GM18858 (cell line): ENCODE measurements at regions not wholly inside any gene's neighbourhood (a gene's known extent, or its start where the extent isn't known, plus 50 kb on each side); places are given as distances from the start of the nearest gene placed in this dataset.
"Not testable (repeated sequence)": the region's sequence is repeated elsewhere in the genome, so short reads cannot be mapped to it uniquely, and the experiment has no call there.

Source experiments
- ATAC-seq: cut with Tn5 transposase; IDR thresholded peaks from one replicate; pipeline ENCODE4 v1.9.1; 2021; ENCODE audit not compliant: unreplicated experiment

DNA sequence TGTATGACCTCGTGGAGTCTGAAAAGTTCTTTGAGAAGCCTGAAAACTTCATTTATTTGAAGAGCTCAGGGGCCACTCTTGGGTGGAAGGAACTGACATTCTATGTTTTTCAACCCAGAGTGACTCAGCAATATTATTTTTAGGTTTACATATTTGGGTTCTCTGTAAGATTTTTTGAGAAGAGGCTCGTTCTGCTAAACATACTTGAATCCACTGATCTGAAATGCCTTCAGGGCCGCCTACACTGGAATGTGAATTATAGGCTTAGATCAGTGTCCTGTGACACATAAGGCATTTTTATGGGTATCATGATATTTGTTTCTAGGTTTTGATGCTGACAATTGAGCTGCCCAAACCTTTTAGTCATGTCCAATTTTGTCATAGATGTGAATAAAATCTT lies 86.2 kb downstream of the PSAT1 start:
- no peak for ATAC-seq

DNA sequence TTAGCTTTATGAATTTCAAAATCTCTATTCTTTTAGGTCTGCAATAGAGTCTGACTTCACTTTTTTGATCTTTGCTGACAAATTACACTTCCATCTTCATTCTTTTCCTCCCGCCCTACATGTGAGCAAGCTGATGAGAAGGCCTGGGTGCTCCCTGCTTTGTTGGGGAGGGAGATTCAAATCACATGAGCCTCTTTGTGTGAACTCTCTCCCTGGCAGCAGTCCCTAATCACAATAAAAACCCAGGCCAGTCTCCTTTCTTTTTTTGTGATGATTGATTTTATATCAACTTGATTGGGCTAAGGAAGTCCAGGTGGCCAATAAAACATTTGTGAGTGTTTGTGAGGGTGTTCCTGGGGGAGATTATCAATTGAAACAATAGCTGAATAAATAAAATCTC lies 89.4 kb downstream of the PSAT1 start:
- ATAC-seq: no peak

DNA sequence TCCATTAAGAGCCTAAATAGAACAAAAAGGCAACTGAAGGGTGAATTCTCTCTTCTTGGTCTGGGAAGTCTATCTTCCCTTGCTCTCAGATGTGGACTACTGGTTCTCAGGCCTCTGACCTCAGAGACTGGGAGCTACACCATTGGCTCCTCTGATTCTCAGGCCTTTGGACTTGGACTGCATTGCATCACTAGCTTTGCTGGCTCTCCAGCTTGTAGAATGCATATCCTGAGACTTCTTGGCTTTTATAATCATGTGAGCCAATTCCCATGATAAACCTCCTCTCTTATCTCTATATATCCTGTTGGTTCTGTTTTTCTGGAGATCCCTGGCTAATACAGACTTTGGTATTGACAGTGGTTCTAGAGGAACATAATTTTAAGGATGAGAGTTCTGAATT lies 89.8 kb downstream of the PSAT1 start:
- ATAC-seq: no peak

DNA sequence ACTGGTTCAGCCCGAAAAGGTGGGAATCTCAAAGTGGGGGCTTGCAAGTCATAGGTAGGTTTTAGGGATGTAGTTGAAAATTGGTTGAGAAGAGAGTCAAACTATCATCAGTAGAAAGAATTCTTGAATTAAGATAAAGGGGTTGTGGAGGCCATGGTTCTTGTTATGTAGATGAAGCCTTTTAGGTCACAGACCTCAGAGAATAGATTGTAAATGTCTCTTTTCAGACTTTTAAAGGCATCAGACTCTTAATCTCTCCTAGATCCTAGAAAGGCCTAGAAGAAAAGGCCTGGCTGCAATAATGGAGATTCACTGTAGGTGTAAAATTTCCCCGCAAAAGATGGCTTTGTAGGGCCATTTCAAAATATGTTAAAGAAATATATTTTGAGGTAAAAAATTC lies 96.4 kb downstream of the PSAT1 start:
- ATAC-seq: no peak

DNA sequence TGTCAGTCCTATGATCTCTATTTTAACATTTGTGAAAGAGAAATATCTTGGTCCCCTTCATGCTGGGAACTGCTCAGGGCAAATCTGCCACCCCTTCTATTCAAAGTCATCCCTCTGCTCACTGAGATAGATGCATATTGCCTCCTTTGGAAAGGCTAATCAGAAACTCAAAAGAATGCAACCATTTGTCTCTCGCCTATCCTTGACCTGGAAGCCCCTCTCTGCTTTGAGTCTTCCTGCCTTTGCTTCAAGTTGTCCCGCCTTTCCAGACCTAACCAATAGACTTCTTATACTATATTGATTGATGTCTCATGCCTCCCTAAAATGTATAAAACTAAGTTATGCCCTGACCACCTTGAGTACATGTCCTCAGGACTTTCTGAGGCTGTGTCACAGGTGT lies 97.0 kb downstream of the PSAT1 start:
- ATAC-seq: no peak

DNA sequence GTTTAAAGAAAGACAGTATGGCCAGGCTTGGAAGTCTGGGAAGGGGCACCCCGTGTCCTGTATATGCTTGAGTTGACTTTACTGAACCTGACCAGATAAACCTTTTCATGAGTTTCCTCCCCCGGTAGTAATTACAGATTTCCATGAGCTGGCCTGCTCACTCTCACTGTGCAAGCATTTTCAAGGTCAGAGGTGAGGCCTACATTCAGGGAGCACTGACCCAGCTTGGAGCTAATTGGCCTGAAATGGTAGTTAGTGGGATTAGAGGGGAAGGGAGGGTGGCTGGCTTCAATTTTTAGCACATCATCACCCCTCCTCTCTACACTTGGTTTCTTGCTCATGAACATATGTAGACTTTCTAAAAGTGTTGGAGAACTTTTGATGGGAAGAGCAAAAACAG lies 99.2 kb downstream of the PSAT1 start:
- no peak for ATAC-seq

DNA sequence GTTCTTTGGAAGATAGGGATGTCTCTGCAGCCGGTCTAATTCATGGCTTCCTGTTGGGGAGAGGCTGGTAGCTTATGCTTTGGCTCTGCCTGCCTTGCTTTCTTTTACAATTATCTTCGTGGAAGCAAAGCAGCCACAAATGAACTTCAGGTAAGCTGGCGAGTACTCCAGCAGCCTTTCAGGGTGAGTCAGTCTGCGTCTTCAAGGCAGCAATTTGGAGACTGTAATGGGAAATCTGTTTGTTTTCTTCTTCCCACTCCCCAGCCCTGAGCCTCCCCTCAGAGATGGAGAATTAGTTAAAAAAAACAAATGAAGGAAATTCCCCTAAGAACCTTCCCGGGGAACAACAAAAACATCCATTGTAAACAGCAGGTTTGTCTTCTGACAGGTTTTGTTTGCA lies 100.1 kb downstream of the PSAT1 start:
- no peak for ATAC-seq

DNA sequence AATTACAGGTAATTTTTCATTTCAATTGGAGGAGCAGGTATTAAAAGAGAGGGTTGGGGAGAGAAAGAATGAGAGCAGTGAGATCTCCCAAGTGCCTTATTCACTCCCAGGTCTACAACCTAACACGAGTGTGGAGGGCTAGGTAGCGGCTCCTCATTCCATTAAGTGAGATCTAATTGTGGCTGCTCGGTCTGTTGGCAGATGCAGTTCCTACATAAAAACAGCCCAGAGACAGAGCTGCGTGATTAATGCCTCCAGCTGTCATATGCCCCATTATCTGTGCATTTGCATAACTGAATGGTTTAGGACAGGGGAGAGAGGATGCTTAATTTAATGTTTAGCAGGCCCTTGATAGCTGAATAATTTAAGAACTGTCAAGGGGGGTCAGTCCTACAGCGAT lies 100.5 kb downstream of the PSAT1 start:
- no peak for ATAC-seq

DNA sequence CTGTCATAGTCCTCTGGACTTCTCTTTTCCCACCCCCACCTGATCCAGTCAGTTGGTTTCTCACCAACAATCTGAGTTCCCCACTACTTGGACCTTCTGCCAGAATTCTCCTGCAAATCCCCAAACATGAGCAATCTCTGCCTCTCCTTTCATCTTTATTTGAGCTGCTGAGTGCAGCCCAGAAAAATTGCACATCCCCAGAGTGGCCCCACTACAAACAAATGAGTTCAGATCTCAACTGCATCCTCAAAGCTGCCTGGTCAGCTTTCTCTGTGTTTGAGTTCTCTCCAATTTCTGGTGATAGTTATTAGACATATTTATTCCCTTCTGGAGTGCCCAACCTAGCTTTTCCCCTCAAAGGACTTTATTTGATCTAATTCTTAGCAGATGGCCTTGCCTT lies 102.2 kb downstream of the PSAT1 start:
- ATAC-seq: no peak

DNA sequence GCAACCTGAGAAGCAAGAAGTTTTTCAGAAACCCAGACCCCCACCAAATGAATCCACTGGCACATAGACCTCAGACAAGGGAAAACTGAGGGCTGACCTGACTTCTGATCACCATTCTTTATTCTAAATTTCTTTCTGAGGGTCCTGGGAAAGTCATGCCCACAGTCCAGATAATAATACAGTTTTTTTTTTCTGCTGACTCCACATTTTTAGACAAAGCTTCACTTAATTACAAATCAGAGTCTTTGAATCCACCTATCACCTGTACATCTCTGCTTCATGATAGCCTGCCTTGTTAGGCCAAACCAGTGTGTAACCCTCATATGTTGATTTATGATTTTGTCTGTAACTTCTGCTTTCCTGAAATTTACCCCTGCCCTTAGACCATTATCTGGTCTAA lies 103.6 kb downstream of the PSAT1 start:
- ATAC-seq: no peak

DNA sequence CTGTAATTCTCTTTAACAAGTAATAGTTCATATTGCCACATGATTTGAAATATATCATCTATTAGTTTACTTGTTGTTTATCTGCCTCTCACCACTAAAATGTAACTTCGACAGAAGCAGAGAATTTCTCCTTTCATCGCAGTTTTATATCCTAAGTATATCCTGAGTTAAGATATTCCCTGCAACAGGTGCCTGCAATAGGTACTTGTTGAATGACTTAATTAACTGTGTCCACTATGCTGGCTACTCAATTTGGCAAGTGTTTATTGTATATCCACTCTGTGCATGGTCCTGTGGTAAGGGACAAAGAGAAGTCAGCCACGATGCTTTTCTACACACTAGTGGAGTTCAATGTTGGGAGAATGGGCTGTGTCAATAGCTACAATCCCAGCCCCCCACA lies 108.5 kb downstream of the PSAT1 start:
- ATAC-seq: no peak

DNA sequence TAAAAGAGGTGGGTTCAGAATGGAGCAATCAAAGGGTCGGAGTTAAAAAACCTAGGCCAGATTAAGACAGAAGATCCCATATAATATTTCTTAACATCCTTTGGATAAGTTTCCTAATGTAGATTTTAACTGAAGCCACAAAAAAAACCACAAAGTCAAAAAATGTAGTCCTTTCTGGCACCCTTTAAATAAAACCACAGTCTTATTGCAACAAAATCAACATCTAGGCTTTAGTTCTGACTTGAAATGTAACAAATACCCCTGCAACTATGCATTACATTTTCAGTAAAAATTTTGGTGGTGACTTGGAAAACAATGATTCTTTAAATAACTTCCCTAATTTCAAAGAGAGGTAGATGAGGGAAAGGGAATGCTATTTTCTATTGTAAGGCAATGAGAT lies 109.2 kb downstream of the PSAT1 start:
- ATAC-seq: no peak

DNA sequence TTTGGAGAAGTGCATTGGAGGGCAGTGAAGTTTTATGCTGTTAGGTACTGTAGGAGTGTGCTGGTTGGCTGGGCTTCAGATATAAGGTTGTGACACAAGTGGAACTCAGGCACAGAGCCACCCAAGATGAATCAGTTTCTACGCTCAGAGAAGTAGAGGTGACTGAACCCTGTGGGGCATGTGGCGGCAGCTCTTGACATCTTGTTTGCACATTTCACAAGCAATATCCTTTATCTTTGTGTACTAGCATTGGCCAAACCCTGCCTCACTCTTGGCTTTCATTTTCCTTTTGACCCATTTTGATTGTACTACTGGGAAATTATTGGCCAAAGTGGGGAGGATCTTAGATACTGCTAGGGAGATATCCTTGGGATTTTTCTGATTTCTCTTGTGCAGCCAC lies 110.0 kb downstream of the PSAT1 start:
- ATAC-seq: no peak

DNA sequence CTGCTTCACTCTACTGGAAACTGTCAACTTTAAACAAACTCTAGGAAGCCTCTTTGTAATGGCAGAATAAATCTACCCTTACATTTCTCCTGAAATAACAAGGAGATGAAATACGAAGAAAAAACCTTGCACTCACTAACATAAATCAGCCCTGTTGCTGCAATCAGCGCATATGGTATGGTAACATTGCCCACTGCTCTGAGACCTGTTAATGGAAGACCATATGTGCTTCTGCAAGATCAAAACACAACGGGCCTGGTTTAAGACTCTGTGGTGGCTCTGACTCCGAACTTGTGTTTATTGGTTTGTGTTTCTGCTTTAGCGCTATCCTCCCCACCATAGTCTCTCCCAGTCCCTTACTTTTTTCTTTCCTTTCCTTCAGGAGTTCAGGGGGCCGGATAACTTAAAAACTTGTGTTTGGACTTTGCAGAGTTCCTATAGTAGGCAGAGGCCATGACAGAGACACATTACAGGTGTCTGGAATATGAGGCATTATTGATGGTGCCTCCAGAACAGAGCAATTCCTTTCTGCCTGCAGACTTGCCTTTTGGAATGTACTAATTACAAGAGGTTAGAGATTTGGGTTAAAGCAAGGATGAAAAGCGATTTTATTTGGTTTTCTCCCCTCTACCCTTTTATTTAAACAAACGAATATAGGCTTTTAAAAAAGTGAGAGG lies 110.8 kb downstream of the PSAT1 start:
- no peak for ATAC-seq

DNA sequence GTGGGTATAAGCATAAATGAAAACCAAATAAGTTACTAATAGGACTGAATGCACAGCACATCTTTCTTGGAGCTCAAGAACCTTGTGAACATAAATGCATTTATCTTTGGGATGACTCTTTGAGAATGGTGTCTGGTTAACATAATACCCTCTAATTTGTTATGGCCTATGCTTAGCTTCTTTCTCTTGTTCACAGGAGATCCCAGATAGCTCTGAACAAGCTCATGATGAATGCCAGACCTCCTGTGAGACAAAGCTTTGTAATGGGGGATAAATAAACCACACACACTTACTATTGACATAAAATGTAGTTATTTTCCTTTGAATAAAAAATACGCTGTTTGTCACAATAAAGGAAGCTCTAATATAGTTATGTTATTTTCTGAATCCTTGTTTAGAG lies 111.5 kb downstream of the PSAT1 start:
- no peak for ATAC-seq

DNA sequence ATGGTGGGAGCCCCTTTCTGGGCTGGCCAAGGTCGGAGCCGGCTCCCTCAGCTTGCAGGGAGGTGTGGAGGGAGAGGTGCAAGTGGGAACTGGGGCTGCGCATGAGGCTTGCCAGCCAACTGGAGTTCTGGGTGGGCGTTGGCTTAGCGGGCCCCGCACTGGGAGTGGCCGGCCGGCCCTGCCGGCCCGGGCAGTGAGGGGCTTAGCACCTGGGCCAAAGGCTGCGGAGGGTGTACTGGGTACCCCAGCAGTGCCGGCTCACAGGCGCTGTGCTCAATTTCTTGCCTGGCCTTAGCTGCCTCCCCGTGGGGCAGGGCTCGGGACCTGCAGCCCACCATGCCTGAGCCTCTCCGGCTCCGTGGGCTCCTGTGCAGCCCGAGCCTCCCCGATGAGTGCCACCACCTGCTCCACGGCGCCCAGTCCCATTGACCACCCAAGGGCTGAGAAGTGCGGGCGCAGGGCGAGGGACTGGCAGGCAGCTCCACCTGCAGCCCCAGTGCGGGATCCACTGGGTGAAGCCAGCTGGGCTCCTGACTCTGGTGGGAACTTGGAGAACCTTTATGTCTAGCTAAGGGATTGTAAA lies 113.1 kb downstream of the PSAT1 start:
- not testable (repeated sequence) for ATAC-seq

DNA sequence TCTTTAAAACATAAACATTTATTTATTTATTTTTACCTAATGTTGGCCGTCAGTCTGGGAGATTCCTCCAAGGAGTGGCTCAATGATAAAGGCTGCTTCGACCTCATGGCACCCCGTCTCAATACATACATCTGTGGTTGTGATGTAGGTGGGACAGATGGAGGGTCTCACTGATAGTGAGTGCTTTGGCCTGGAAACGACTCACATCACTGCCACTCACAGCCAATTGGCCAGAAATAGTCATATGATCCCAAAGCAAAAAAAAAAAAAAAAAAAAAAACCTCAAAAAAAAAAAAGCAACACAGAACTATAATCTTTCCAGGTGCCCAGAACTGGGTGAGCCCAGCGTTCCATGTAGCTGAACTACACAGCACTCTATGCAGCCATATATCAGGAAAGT lies 125.4 kb downstream of the PSAT1 start:
- ATAC-seq: no peak

DNA sequence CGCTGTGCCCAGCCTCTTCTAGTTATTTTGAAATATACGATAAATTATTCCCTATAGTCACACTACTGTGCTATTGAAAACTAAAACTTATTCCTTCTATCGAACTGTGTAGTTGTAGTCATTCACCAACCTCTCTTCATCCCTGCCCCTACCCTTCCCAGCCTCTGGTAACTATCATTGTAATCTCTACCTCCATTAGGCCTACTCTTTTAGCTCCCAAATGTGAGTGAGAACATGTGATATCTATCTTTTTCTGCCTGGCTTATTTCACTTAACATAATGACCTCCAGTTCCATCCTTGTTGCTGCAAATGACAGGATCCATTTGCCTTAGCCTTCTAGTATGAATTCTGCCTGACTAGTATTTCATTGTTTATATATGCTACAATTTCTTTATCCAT lies 127.4 kb downstream of the PSAT1 start:
- ATAC-seq: no peak

DNA sequence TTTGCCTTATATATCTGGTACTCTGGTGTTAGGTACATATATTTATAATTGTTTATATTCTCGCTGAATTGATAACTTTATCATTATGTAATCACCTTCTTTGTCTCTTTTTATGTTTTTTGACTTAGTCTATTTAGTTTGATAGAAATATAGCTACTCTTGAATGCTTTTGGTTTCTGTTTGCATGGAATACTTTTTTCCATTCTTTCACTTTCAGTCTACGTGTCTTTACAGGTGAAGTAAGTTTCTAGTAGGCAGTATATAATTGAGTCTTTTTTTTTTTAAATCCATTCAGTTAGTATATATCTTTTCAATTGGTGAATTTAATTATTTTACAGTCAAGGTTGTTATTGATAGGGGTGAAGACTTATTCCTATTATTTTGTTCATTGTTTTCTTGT lies 131.7 kb downstream of the PSAT1 start:
- ATAC-seq: no peak

DNA sequence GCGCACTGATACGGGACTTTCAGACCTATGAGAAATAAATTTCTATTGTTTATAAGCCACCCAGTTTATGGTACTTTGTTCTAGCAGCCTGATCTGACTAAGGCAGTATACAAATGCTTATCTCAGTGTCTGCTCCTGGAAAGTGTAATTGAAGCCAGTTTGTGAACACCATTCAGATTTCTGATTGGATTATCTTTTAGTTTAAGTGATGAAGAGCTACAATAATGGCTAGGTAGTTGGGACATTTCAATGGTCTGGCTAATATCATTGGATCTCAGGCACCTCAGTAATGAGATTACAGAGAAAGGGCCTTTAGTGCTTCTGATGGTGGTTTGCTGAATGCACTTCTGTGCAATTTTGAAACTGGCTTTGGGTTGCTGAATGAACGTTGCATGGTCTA lies 133.5 kb downstream of the PSAT1 start:
- ATAC-seq: no peak

DNA sequence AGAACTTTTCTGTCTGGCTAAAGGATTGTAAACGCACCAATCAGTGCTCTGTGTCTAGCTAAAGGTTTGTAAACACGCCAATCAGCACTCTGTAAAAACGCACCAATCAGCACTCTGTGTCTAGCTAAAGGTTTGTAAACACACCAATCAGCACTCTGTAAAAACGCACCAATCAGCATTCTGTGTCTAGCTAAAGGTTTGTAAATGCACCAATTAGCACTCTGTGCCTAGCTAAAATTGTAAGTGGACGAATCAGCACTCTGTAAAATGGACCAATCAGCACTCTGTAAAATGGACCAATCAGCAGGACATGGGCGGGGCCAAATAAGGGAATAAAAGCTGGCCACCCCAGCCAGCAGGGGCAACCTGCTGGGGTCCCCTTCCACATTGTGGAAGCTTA lies 134.1 kb downstream of the PSAT1 start:
- ATAC-seq: not testable (repeated sequence)

DNA sequence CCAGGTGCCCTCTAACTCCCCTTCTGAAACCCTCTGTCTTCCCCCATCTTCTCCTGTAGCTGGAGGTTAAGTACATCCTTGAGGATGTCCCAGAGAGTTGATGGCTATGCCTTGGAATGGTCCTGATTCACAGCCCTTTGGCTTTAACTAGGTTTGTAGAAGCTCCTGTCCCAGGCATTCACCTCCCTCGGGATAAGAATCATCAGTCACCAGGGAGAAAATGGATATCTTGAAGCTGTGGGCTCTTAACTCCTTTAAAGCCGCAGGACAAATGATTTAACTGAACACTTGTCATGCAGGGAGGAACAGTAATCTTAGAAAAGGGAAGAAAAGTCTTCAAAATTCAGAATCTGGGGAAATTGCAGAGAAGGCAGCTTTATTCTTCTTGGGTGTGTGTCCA lies 139.9 kb downstream of the PSAT1 start:
- no peak for ATAC-seq

DNA sequence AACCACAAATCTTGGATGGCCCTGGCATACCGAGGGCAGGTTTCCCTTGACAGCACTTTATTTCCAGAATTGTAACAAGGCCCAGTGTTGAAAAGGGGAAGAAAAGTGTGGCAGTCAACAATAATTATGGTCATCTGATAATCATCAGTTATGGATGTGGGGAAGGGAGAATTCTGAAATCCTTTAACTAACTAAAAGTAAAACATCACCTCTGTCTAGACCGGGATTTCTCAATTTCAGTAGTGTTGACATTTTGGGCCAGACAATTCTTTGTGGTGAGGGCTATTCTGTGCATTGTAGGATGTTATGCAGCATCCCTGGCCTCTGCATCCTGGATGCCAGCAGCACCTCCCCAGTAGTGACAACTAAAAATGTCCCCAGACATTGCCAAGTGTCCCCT lies 140.4 kb downstream of the PSAT1 start:
- no peak for ATAC-seq
